K562 (cell line): ENCODE measurements at regions not wholly inside any gene's neighbourhood (a gene's known extent, or its start where the extent isn't known, plus 50 kb on each side); places are given as distances from the start of the nearest gene placed in this dataset.

Source experiments
- PHF21A ChIP-seq: fragments of 450-650 bp; IDR thresholded peaks from 2 replicates; pipeline ENCODE4 v1.6.1; 2017; ENCODE audit warnings: low read depth, borderline replicate concordance
- TF ChIP-seq, protein P1 (sequence below), 2 experiments: fragments of 450-650 bp; formaldehyde crosslinking in 1 of 2; IDR thresholded peaks; 2 replicates each; pipeline versions ENCODE4 v1.4.0 to v1.6.1; 2014 to 2020; ENCODE audit warnings: mild to moderate bottlenecking in 2 of 2, borderline replicate concordance in 1 of 2, low read depth in 1 of 2
- TF ChIP-seq, protein P2 (sequence below): fragments of 250-450 bp; sonication (Bioruptor Pico); IDR thresholded peaks from 2 replicates; pipeline ENCODE4 v1.8.0; 2022; ENCODE audit warnings: inconsistent platforms

DNA sequence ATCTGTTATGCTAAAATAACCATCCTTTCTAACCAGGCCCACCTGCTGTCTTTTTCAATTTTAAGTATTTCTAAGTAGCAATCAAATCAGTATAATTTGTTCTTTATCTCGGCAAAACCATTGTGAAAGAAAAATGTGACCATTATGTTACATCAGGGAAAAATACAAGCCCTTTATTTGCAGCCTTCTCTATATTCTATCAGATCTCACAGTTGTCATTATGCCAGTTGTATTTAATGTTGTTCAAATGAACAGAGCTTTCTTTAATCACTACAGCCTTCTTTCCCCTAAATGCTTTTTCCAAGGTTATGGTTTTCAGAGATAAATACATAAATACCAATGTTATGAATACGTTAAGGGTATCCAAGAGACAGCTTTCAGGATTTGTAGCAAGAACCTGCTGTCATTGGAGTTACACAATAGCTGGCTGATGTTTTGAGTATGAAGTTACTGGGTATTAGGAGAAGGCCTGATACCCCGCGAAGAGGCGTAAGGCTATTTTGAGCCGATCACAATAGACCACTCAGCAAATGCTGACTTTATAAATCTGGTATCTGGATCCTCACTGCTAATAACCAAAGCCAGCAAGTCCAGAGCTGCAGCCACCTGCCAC lies 406.3 kb downstream of the CADM1 start (continued):
- TF ChIP-seq, protein P1, sequence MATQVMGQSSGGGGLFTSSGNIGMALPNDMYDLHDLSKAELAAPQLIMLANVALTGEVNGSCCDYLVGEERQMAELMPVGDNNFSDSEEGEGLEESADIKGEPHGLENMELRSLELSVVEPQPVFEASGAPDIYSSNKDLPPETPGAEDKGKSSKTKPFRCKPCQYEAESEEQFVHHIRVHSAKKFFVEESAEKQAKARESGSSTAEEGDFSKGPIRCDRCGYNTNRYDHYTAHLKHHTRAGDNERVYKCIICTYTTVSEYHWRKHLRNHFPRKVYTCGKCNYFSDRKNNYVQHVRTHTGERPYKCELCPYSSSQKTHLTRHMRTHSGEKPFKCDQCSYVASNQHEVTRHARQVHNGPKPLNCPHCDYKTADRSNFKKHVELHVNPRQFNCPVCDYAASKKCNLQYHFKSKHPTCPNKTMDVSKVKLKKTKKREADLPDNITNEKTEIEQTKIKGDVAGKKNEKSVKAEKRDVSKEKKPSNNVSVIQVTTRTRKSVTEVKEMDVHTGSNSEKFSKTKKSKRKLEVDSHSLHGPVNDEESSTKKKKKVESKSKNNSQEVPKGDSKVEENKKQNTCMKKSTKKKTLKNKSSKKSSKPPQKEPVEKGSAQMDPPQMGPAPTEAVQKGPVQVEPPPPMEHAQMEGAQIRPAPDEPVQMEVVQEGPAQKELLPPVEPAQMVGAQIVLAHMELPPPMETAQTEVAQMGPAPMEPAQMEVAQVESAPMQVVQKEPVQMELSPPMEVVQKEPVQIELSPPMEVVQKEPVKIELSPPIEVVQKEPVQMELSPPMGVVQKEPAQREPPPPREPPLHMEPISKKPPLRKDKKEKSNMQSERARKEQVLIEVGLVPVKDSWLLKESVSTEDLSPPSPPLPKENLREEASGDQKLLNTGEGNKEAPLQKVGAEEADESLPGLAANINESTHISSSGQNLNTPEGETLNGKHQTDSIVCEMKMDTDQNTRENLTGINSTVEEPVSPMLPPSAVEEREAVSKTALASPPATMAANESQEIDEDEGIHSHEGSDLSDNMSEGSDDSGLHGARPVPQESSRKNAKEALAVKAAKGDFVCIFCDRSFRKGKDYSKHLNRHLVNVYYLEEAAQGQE (IDR thresholded peaks at IDR 0.05; ENCODE audit: borderline replicate concordance) = no peak
- TF ChIP-seq, protein P1 (CRISPR knock-in tag; IDR thresholded peaks at IDR 0.05; ENCODE audit: low read depth) = no peak
- TF ChIP-seq, protein P2, sequence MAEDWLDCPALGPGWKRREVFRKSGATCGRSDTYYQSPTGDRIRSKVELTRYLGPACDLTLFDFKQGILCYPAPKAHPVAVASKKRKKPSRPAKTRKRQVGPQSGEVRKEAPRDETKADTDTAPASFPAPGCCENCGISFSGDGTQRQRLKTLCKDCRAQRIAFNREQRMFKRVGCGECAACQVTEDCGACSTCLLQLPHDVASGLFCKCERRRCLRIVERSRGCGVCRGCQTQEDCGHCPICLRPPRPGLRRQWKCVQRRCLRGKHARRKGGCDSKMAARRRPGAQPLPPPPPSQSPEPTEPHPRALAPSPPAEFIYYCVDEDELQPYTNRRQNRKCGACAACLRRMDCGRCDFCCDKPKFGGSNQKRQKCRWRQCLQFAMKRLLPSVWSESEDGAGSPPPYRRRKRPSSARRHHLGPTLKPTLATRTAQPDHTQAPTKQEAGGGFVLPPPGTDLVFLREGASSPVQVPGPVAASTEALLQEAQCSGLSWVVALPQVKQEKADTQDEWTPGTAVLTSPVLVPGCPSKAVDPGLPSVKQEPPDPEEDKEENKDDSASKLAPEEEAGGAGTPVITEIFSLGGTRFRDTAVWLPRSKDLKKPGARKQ = no peak
- TF ChIP-seq PHF21A = no peak
- TF ChIP-seq, all 486 proteins: peak for 0
